NCI-H345 treated with DMSO at 0.1 percent for 48 hours (cell line): ENCODE measurements at regions not wholly inside any gene's neighbourhood (a gene's known extent, or its start where the extent isn't known, plus 50 kb on each side); places are given as distances from the start of the nearest gene placed in this dataset.

Experiments
- DNase-seq: peaks from one replicate; lab custom pipeline; 2025; ENCODE audit not compliant: unreplicated experiment; lab: John Stamatoyannopoulos, UW

GRCh38 chr14:104383996-104384775, 195.4 kb upstream of the C14orf180 start:
- DNase-seq: no peak

DNA sequence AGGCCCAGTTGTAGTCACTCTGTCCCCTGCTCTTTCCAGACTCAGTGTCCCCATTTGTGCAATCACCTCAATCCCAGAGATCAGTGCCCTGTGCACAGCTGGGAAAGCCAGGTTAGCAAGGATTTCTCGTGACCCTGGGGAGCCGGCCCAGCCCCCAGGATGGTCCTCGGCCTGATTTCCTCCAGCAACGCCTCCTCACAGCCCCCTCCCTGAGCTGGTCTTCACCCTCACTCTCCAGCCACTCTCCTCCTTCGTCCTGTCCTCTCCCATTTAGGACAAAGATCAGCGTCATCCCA, 194.8 kb upstream of the C14orf180 start:
- DNase-seq: no peak

DNA sequence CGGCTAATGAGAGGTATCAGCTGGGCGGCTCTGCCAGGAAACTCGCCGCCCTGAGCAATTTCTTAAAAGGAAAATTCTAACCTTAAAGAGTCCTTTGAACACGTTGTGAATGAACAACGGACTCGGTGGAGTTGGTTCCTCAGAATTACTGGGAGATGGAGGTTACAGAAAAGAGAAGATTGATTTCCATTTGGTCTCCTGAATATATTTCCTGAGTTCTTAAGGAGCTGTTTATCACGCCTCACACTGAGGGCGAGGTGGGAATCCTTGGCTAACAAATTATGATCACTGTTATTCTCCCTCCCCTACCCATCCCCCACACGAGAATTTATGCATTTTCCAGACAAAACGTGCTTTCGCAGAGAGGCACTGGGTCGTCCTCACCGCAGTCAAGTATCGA, 194.5 kb upstream of the C14orf180 start:
- DNase-seq: no peak

DNA sequence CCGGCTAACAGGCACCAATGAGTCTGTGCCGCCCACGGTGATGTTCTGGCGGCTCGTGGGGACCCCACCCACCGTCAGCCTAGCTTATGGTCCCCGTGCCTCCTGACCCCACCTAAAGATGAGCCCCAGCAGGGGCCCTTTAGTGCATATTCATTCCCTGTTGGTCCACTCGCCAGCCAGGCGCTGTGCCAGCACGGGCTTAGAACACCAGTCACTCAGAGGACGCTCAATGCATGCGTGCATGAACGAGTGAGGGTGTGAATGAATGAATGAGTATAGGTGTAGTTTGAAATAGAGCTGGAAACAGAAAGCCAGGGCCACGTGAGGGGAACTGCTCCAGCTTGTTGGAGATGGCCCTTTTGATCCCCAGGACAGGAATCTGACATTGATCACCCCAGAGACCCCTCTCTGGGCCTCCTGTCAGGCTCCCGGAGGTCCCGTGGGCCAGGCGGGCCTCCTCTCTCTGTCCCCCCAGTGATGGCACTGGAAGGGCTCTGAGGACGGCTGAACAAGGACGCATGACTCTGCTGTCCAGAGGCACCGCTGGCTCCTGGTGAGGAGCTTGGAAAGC, 193.9 kb upstream of the C14orf180 start:
- DNase-seq: no peak

GRCh38 chr14:104386151-104386841, 193.3 kb upstream of the C14orf180 start:
- no peak for DNase-seq

DNA sequence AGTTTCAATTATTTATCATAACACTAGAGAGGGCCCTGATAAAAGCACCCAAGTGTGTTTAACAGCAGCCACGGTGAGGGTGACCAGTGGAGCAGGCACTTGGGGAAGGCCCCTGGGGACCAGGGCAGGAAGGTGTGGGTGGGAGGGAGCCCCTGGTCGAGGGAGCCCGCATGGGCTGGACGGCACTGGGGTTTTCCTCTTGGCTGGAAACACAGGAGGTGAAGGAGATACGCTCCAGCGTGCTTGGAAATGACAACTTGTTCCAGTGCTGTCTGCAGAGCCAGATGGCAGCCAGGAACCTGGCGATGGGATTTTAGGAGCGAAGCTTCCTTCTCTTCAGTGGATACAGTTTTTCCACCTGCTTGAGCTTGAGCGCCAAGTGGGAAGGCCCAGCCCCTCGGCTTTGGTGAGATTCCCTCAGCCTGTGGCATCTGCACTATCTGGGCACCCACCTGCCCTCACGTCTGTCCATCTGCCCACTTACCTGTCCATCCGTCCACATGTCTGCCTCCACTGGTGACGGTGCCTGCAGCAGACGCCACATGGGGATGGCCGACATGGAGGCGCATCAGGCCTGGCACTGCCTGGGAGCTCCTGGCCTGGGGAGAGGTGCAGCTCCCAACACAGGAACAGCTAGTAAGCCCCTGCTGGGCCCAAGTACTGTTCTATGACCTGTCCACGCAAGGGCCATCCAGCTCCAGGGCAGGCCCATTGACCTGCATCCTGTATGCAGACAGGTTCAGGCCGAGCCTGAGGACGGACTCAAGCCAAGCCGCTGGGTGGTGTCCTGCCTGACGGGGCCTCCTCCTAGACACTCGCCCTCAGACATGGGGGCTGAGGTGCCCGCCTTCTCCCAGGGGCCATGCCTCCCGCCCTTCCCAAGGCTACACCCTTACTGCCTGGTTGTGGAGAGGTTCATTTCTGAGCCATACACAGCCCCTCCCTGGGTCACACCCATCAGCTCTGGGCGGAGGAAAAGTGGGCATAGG, 192.2 kb upstream of the C14orf180 start:
- no peak for DNase-seq

- no peak for DNase-seq
Observed at GRCh38 chr14:104388011-104388521, 191.5 kb upstream of the C14orf180 start.

GRCh38 chr14:104388541-104389325, 190.8 kb upstream of the C14orf180 start:
- DNase-seq: no peak

DNA sequence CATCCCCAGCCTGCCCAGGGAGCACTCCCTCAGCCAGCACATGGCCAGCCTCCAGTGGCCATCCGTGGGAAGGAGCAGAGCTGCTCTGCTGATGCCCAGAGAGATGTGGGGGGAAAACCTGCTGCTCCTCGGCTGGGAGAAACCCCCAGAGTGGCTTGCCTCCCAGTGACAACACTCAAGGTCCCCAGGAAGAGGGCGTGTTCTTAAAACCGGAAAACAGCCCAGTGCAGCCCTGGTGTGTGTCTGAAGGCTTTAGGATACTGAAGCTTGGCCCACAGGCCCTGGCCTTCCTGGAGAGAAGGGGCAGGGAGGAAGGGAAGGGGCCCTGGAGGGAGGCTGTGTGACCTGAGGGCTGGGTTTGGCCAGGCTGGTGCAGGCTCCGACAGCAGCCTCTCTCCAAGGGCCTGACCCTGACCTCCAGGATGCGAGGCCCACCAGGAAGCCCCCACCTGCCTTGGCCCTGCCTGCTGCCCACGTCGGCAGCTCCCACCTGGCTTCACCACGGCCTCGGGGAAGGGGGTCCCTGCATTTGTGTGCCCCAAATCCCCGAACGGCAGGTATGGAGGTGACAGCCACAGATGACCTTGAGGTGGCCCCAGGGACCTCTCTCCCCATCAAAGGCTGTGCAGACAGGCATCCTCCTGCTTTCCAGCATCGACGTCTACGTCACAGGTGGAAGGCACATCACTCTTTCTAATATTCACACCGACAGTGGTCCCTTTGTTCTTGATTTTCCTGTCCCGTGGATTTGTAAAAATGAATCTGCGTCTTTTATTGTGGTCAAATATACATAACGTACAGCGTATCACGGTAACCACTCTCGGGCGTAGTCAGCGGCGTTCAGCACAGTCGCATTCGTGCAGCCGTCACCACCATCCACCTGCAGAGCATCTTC, 190.0 kb upstream of the C14orf180 start:
- no peak for DNase-seq

DNA sequence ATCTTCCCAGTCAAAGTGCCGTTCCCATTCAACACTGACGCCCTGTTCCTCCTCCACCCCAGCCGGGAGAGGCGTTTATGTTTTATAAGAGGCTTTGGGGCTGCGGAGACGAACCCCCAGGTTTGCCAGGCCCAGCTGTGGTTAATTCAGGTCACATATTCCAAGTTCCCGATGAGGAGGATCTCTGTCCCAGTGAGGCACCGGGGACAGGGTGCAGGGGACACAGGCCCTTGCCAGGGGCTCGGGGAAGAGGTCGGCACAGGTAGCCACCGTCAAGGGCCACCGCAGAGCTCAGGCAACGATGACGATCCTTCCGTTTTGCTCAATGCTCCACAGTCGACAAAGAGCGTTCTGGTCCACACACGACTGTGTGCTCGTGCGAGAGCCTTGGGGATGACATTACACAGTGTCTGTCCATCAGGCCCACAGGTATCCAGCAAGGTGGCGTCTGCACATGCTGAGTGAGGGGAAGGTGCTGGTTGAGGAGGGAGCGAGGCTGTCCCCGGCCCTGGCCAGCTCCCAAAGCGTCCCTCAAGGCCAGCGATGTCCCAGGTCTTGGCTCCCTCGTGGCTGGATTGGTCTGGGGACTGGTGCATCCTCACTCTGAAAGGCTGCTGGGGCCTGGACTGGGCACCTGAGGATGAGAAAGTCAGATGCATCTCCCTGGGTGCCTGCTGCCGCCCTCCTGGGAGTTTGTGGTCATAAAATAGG, 189.2 kb upstream of the C14orf180 start:
- DNase-seq: no peak

GRCh38 chr14:104390941-104391901, 188.3 kb upstream of the C14orf180 start:
- DNase-seq: no peak

DNA sequence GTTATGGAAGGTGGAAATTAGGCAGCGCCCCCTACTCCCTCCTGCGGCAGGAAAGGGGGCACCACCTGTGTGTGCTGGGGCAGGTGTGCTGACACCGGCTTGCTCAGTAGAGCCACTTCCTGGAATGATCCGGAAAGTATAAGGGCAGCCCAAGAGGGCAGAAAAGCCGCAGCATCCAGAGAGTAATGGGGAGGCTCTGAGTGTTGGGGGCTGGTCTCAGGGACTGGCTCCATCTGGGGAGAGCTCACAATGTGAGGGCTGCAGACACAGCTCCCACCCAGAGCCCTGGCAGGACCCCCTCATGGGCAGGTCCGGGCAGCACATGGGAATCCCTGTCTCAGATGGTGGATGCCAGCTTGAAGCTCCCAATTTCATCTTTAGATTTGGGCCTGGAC, 187.6 kb upstream of the C14orf180 start:
- DNase-seq: no peak

GRCh38 chr14:104392396-104393198, 187.0 kb upstream of the C14orf180 start:
- no peak for DNase-seq

GRCh38 chr14:104393199-104393897, 186.2 kb upstream of the C14orf180 start:
- DNase-seq: no peak

DNA sequence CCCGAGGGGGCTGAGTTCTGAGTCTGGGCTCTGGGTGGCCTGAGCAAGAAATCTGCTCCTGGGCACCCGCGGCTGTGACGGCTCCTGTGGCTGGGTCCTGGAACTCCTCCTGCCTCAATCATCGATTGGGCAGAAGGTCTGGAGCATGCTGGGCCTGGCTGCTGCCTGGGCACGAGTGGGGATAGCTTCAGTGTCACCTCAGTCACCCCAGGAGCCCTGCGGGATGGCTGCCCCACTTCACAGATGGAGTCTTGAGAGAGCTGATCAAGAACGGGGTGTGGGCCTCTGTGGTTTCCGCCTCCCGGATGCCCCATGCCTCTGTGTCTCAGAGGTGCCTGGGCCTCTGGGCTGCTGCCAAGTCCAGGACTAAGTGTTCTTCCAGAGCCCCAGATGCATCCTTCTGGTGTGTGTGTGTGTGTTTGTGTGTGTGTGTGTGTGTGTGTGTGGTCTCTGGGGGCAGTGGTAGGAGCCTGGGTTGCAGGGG, 185.6 kb upstream of the C14orf180 start:
- DNase-seq: no peak

DNA sequence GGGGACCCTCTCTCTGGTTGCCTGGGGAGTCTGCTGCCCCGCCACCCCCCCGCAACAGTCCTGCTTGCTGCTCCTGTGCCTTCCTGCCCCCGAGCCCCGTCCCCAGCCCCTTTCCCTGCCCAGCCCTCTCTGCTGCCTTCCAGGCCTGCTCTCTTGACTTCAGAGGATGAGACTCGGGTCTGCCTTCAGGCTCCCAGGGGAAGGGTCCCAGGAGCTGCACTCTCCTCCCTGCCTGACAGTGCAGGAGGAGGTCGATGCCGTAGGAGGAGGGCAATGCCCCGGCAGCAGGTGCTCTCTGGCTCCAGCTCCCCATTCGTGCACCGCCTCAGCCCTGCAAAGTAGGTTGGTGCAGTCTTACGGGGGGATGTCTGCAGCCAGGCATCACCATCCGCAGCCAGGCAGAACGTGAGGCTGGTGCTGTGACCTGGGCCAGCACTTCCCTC, 185.1 kb upstream of the C14orf180 start:
- DNase-seq: no peak
